NCI-H1436 (cell line): ENCODE measurements at regions not wholly inside any gene's neighbourhood (a gene's known extent, or its start where the extent isn't known, plus 50 kb on each side); places are given as distances from the start of the nearest gene placed in this dataset.
"Not testable (repeated sequence)": the region's sequence is repeated elsewhere in the genome, so short reads cannot be mapped to it uniquely, and the experiment has no call there.

Experiments used
- DNase-seq: peaks from one replicate; lab custom pipeline; 2025; lab: John Stamatoyannopoulos, UW

GRCh38 chr1:83386946-83387345 lies 612.0 kb downstream of the TTLL7 start:
- not testable (repeated sequence) for DNase-seq

GRCh38 chr1:83383107-83383506 lies 615.8 kb downstream of the TTLL7 start:
- DNase-seq = not testable (repeated sequence)

DNA sequence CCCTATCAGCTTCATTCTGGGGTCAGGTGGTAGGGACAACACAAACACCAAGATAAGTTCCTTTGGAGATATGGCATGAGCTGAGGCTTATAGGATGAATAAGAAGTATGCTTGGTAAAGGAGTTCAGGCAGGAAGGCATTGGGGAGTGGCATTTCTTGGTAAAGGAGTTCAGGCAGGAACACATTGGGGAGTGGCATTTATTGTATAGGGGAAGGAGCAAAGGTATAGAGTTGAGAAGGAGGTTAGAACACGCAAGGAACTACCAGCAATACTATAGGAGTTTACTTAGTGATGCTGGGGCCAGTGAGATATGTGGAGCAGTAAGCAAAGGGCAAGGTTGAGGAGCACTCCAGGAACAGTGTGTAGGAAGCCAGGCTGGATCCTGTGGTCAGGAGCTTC lies 625.9 kb downstream of the TTLL7 start:
- DNase-seq = not testable (repeated sequence)

DNA sequence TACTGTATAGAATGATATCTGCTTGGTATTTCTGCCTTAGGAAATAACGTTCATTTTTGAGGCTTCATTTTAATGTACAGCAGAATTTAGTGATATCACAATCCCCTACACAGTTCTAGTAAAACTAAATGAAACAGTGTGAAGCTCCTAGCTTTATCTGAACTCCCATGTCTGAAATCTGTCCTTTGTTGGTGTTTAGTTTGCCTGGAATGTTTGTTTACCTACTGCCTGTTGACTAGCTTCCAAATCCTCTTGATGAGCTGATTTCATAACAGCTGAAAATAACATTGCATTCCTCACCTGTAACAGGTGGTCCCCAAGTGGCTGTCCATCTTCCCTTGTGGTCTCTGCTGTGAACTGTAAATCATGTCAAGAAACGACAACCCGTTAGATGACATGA lies 629.1 kb downstream of the TTLL7 start:
- DNase-seq = not testable (repeated sequence)

DNA sequence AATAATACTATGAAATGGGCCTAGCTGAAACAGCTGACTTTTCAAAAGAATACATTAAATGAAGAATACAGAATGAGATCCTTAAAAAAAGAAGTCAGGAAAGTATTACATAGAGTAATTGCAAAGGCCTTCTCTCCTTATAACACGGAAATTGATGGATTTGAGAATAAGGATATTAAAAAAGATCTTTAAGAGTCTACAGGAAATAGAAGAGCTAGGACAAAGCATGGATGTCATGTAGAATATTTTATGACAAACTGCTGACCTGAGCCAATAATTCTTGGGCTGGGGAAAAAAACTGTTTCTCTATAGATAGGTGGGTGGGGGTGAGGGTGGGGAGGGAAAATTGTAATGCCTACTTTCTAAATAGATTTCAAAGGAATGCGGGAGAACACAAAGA lies 633.6 kb downstream of the TTLL7 start:
- not testable (repeated sequence) for DNase-seq

- not testable (repeated sequence) for DNase-seq
These were observed 653.6 kb downstream of the TTLL7 start for GRCh38 chr1:83345375-83345774.

- not testable (repeated sequence) for DNase-seq
These were observed 655.2 kb downstream of the TTLL7 start for GRCh38 chr1:83343767-83344166.

DNA sequence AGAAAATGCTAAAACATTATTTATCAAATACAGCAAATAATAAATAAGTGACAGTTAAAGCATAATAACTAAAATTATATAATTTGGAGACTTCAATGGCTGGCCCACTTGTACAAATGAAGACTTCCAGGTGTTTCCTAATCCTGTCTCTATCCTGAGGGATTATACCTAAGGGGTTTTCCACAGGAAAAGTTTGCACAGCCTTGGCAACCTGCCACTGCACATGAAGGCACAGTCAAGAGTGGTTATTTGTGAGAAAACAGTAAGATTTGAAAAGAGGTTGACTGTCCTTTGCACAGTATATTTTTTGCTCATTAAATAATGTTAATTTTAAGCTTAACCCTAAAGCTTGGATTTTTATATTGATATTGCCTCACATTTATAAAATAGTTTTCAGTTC lies 655.9 kb downstream of the TTLL7 start:
- not testable (repeated sequence) for DNase-seq

GRCh38 chr1:83332308-83332707 lies 666.6 kb downstream of the TTLL7 start:
- DNase-seq = not testable (repeated sequence)

DNA sequence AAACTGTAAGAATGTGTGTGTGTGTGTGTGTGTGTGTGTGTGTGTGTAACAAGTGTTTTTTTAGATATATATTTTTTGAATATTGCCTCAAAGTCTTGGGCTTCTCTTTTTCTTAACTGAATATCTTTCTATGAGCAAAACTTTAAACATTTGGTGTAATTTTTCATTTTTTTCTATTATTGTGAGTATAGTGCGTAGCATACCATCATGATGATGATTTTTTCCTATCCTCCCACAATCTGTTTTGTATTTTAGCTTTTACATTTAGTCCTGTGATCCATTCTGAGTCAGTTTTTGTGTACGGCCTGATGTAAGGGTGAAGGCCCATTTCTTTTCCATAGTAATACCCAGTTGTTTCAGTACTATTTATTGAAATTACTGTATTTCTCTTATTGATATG lies 680.6 kb downstream of the TTLL7 start:
- DNase-seq = no peak

- not testable (repeated sequence) for DNase-seq
These were observed 683.5 kb downstream of the TTLL7 start for GRCh38 chr1:83315446-83315845.

DNA sequence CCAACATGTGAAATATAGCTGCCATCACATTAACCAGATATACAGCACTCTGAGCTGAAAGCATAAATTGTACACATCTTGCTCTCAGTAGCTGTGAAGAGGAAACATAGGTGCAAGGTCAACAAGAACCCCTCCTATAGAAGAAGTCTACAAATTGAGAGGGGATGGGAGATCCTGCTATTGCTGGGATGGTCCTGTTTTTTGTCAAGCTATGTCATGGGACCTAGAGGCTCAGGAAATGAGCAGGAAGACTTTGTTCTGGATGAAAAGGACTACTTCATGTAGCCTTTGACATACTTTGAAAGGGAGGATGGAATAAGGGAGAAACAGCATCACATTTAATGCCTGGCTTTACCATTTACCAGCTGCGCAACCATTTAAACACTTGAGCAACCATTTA lies 688.8 kb downstream of the TTLL7 start:
- not testable (repeated sequence) for DNase-seq

DNA sequence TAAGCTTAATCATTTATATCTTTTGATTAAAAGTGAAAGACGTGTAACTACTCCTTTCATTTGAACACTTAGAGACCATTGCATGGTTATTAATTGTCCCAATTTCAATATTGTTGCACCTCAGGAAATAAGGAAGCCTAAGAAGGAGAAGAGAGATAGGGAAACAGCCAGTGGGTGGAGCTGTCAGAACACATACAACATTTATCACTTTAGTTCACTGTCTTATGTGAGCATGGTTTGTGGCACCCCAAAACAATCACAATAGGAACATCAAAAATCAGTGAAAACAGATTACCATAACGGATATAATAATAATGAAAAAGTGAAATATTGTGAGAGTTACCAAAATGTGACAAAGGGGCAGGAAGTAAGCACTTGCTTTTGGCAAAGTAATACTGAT lies 689.9 kb downstream of the TTLL7 start:
- DNase-seq = not testable (repeated sequence)

GRCh38 chr1:83306811-83307210 lies 692.1 kb downstream of the TTLL7 start:
- not testable (repeated sequence) for DNase-seq

GRCh38 chr1:83295594-83295993 lies 703.3 kb downstream of the TTLL7 start:
- DNase-seq = not testable (repeated sequence)

GRCh38 chr1:83287391-83287790 lies 711.5 kb downstream of the TTLL7 start:
- DNase-seq = not testable (repeated sequence)

DNA sequence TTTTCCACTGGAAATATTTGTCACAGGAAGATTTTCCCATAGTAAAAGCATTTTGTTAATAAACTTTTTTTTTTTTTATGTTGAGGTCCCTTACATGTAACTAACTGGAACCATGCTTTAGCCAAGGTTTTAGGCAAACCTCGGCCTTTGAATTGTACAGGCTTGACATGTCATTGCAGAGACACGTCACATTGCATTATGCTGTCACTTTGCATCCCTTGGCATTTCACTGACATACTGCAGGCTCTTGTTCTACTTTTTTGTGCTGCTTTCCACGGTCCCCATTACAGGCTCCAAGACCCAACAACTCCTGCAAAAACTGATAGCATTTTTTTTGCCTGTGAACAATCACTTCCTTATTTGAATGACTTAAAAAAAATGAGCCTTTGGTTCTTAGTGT lies 724.3 kb downstream of the TTLL7 start:
- not testable (repeated sequence) for DNase-seq

DNA sequence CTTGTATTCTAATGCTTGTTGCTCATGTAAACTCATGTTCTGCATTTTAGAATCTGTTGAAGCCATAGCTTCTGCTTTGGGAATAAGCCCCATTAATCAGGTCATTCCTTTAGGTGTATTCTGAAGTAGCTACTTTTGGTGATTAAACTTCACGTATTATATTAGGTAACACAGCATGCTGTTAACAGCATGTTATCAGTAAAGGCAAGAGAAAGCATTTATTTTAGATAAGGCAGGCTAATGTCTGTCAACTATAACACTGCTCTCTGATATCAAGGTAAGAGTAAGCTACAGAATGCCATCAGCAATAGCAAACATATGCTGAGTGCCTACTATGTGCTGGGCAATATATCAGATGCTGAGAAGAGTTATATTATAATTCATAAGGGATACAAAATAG lies 726.4 kb downstream of the TTLL7 start:
- DNase-seq = not testable (repeated sequence)

- DNase-seq = not testable (repeated sequence)
These were observed 727.1 kb downstream of the TTLL7 start for GRCh38 chr1:83271834-83272233.

- DNase-seq = not testable (repeated sequence)
These were observed 728.1 kb downstream of the TTLL7 start for GRCh38 chr1:83270801-83271200.

DNA sequence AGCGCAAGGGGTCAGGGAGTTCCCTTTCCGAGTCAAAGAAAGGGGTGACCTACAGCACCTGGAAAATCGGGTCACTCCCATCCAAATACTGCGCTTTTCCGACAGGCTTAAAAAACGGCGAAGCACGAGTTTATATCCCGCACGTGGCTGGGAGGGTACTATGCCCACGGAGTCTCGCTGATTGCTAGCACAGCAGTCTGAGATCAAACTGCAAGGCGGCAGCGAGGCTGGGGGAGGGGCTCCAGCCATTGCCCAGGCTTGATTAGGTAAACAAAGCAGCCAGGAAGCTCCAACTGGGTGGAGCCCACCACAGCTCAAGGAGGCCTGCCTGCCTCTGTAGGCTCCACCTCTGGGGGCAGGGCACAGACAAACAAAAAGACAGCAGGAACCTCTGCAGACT lies 735.1 kb downstream of the TTLL7 start:
- DNase-seq = not testable (repeated sequence)

GRCh38 chr1:83251687-83252086 lies 747.2 kb downstream of the TTLL7 start:
- DNase-seq = not testable (repeated sequence)

GRCh38 chr1:83246780-83247179 lies 752.2 kb downstream of the TTLL7 start:
- DNase-seq = peak; percentile 20

DNA sequence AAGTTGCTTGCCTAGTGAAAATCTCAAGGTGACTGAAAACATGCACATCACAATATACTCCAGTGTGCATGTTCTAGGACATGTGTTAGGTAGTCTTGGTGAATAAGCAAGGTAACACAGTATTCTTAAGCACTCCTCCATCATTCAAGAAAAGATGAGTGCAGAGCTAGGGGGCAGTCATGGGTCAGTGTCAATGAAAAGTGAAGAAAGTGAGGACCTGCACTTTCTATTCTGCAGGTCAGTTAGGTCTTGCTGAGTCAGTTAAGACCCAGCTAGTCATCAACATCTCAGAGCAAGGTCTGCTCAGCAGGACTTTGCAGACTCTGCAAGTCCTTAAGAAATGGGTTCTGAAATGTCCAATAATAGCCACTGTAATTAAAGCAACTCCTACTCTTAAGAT lies 754.1 kb downstream of the TTLL7 start:
- not testable (repeated sequence) for DNase-seq

- DNase-seq = not testable (repeated sequence)
These were observed 759.4 kb downstream of the TTLL7 start for GRCh38 chr1:83239568-83239967.
